ENCODE measurements at regions not wholly inside any gene's neighbourhood (a gene's known extent, or its start where the extent isn't known, plus 50 kb on each side); places are given as distances from the start of the nearest gene placed in this dataset.

DNA sequence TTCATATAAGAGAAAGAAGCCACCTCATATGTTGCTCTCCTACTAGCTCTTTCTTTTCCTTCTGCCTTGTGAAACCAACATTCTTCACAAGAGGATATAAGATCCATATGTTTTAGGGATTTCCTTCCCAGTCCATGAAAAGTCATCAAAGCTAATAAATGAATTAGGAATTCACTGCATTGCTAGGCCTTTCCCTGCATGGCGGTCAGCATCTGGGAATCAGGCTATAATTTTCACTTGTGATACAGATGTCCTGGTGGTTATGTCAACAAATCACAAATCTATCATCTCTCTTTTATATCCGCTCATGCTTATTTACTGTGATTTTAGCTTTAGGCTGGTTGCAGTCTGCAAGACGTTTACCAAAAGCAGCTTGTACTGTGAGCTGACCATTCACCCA, 510.0 kb downstream of the NLGN4X start:
- TF ChIP-seq ZNF764 (CRISPR knock-in tag; IDR thresholded peaks at IDR 0.05; ENCODE audit: low read depth): no peak
- no peak for TF ChIP-seq ZNF253 (CRISPR knock-in tag; conservative IDR thresholded peaks at IDR 0.05)
- no peak for TF ChIP-seq NONO (IDR thresholded peaks at IDR 0.05; ENCODE audit: low read depth in 2 of 2, low read length in 1 of 2)
- TF ChIP-seq SNIP1 (IDR thresholded peaks at IDR 0.05; ENCODE audit: low read depth): no peak
- no peak for TF ChIP-seq TAF1 (IDR thresholded peaks at IDR 0.05; ENCODE audit: control insufficient read depth, extremely low read depth, insufficient read depth, low read length, severe bottlenecking)
- TF ChIP-seq ZNF121 (CRISPR knock-in tag; conservative IDR thresholded peaks at IDR 0.05): no peak
- TF ChIP-seq, protein P1, sequence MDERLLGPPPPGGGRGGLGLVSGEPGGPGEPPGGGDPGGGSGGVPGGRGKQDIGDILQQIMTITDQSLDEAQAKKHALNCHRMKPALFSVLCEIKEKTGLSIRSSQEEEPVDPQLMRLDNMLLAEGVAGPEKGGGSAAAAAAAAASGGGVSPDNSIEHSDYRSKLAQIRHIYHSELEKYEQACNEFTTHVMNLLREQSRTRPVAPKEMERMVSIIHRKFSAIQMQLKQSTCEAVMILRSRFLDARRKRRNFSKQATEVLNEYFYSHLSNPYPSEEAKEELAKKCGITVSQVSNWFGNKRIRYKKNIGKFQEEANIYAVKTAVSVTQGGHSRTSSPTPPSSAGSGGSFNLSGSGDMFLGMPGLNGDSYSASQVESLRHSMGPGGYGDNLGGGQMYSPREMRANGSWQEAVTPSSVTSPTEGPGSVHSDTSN (CRISPR knock-in tag; IDR thresholded peaks at IDR 0.05; ENCODE audit: low read depth): no peak
- TF ChIP-seq, protein P1 (tag; conservative IDR thresholded peaks at IDR 0.05; ENCODE audit: low read depth): no peak
